ENCODE measurements at regions not wholly inside any gene's neighbourhood (a gene's known extent, or its start where the extent isn't known, plus 50 kb on each side); places are given as distances from the start of the nearest gene placed in this dataset.

GRCh38 chr2:240208096-240208495, 67.6 kb upstream of the OTOS start:
- TF ChIP-seq CTCF (IDR thresholded peaks at IDR 0.05 in 4 of 5, conservative IDR thresholded peaks at IDR 0.05 in 1 of 5), result no peak
- no peak for TF ChIP-seq POLR2A (IDR thresholded peaks at IDR 0.05)

Data from gastrocnemius medialis (tissue), 4 donors.